ENCODE measurements at regions not wholly inside any gene's neighbourhood (a gene's known extent, or its start where the extent isn't known, plus 50 kb on each side); places are given as distances from the start of the nearest gene placed in this dataset.
"Not testable (repeated sequence)": the region's sequence is repeated elsewhere in the genome, so short reads cannot be mapped to it uniquely, and the experiment has no call there.

DNA sequence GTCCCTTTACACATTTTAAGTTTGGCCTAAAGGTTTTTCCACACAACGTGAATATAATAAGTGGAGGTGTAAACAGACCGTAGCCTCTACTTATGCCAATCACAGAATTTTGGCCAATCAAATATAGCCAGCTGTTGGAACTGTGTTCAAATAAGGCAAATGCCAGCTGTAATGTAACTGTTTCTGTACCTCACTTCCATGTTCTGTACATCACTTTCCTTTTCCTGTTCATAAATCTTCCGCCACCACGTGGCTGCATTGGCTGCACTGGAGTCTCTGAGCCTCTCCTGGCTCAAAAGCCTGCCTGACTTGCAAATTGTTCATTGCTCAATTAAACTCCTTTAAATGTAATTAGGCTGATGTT lies 105.1 kb upstream of the SMIM31 start:
- no peak overlapping the region for H3K27ac ChIP-seq (ENCODE audit: low read depth, low read length)
- Mint-ChIP-seq H3K36me3 (ENCODE audit: low read depth) (no peaks in the 10 kb centered on the region), H3K27ac (no peak overlapping the region), H3K4me3 (no peak overlapping the region), H3K4me1 (no peaks in the 10 kb centered on the region), H3K27me3 (ENCODE audit: insufficient read depth) (peaks cover 5% of the 10 kb centered on the region), H3K9me3 (no peaks in the 10 kb centered on the region)
- TF ChIP-seq, protein P1, sequence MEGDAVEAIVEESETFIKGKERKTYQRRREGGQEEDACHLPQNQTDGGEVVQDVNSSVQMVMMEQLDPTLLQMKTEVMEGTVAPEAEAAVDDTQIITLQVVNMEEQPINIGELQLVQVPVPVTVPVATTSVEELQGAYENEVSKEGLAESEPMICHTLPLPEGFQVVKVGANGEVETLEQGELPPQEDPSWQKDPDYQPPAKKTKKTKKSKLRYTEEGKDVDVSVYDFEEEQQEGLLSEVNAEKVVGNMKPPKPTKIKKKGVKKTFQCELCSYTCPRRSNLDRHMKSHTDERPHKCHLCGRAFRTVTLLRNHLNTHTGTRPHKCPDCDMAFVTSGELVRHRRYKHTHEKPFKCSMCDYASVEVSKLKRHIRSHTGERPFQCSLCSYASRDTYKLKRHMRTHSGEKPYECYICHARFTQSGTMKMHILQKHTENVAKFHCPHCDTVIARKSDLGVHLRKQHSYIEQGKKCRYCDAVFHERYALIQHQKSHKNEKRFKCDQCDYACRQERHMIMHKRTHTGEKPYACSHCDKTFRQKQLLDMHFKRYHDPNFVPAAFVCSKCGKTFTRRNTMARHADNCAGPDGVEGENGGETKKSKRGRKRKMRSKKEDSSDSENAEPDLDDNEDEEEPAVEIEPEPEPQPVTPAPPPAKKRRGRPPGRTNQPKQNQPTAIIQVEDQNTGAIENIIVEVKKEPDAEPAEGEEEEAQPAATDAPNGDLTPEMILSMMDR (conservative IDR thresholded peaks at IDR 0.05), result no peak
- H3K36me3 ChIP-seq (ENCODE audit: control insufficient read depth, insufficient read depth, low read length), result no peaks in the 10 kb centered on the region
- peaks cover 11% of the 10 kb centered on the region for H3K27me3 ChIP-seq (ENCODE audit: control insufficient read depth, insufficient read depth, low read length, poor library complexity, severe bottlenecking)
- no peak overlapping the region for H3K9ac ChIP-seq (ENCODE audit: extremely low read depth, low read length, poor library complexity, severe bottlenecking)
- 94 to 100% methylated on average over 2 to 4 of the region's 4 CpGs for WGBS, 2 experiments (ENCODE audit: insufficient coverage in 1 of 2, insufficient read length in 1 of 2)
- no peaks in the 10 kb centered on the region for H3K4me1 ChIP-seq (ENCODE audit: control insufficient read depth, insufficient read depth, low read length)
- no peak for DNase-seq
- H3K9me3 ChIP-seq (ENCODE audit: control insufficient read depth, low read length), result no peaks in the 10 kb centered on the region
- H3K4me3 ChIP-seq (ENCODE audit: low read length), result no peak overlapping the region

DNA sequence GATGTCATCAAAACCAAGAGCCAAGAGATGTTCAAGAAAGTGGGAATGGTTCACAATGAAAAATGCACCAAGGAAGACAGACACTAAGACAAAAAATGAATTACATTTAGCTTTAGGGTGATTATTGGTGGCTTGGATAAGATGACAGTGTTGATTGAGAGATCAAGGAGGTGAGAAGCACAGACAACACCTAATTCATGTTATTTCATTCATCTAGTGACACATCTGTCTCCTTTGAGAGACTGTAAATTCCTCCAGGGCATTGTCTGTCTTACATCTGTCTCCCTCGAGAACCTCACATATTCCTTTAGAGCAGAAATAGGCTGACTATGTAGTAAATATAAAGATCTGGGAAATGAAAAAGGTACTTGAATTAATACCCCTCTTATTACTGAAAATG lies 94.2 kb upstream of the SMIM31 start:
- peaks cover 16% of the 10 kb centered on the region for H3K9me3 Mint-ChIP-seq
- H3K4me3 Mint-ChIP-seq, result no peak overlapping the region
- DNase-seq, result no peak
- Histone ChIP-seq H3K9ac (ENCODE audit: extremely low read depth, low read length, poor library complexity, severe bottlenecking) (no peak overlapping the region), H3K9me3 (ENCODE audit: control insufficient read depth, low read length) (no peaks in the 10 kb centered on the region), H3K27me3 (ENCODE audit: control insufficient read depth, insufficient read depth, low read length, poor library complexity, severe bottlenecking) (no peaks in the 10 kb centered on the region), H3K27ac (ENCODE audit: low read depth, low read length) (no peak overlapping the region), H3K4me3 (ENCODE audit: low read length) (no peak overlapping the region), H3K36me3 (ENCODE audit: control insufficient read depth, insufficient read depth, low read length) (no peaks in the 10 kb centered on the region), H3K4me1 (ENCODE audit: control insufficient read depth, insufficient read depth, low read length) (no peaks in the 10 kb centered on the region)
- H3K27me3 Mint-ChIP-seq (ENCODE audit: insufficient read depth), result no peaks in the 10 kb centered on the region
- WGBS, 2 experiments (ENCODE audit: insufficient coverage in 1 of 2, insufficient read length in 1 of 2), result 100% methylated on average over 1 of the region's 1 CpG; no CpG with 5 or more reads in 1 of the 2 experiments
- H3K36me3 Mint-ChIP-seq (ENCODE audit: low read depth), result no peaks in the 10 kb centered on the region
- H3K27ac Mint-ChIP-seq, result no peak overlapping the region
- H3K4me1 Mint-ChIP-seq, result no peaks in the 10 kb centered on the region
- TF ChIP-seq, protein P1 (conservative IDR thresholded peaks at IDR 0.05), result no peak

DNA sequence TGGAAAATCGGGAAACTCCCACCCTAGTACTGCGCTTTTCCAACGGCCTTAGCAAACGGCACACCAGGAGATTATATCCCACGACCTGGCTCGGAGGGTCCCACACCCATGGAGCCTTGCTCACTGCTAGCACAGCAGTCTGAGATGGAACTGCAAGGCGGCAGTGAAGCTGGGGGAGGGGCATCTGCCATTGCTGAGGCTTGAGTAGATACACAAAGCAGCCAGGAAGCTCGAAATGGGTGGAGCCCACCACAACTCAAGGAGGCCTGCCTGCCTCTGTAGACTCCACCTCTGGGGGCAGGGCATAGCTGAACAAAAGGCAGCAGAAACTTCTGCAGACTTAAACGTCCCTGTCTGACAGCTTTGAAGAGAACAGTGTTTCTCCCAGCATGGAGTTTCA lies 77.8 kb upstream of the SMIM31 start:
- not testable (repeated sequence) for H3K4me1 Mint-ChIP-seq; H3K9me3 Mint-ChIP-seq; H3K9me3 ChIP-seq (ENCODE audit: control insufficient read depth, low read length); H3K27me3 ChIP-seq (ENCODE audit: control insufficient read depth, insufficient read depth, low read length, poor library complexity, severe bottlenecking); H3K4me3 Mint-ChIP-seq; H3K36me3 Mint-ChIP-seq (ENCODE audit: low read depth); H3K27me3 Mint-ChIP-seq (ENCODE audit: insufficient read depth); H3K36me3 ChIP-seq (ENCODE audit: control insufficient read depth, insufficient read depth, low read length); H3K4me3 ChIP-seq (ENCODE audit: low read length); H3K27ac ChIP-seq (ENCODE audit: low read depth, low read length); H3K9ac ChIP-seq (ENCODE audit: extremely low read depth, low read length, poor library complexity, severe bottlenecking); H3K4me1 ChIP-seq (ENCODE audit: control insufficient read depth, insufficient read depth, low read length); H3K27ac Mint-ChIP-seq
- WGBS, 2 experiments (ENCODE audit: insufficient coverage in 1 of 2, insufficient read length in 1 of 2), result 90 to 100% methylated on average over 1 to 9 of the region's 9 CpGs
- peak; percentile 51 for DNase-seq

DNA sequence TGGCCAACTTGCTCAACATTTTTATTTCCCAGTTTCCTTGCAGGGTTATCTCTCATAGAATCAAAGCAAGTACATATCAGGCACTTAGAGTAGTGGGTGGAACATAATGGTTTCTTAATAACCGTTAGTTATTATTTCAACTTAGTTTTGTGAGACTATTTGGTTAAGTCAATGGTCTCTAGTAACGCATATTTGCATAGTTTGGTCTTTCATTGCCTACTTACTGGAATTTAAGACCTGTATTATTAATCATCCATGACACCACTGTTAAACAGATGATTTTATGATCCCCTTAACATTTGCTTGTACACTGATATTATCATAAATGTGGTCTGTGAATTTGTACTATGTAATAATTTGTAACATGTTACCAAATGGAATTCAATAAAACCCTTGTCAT lies 70.9 kb upstream of the SMIM31 start:
- H3K9me3 Mint-ChIP-seq, result no peaks in the 10 kb centered on the region

More for the DNA sequence above, 70.9 kb upstream of the SMIM31 start:
- no peaks in the 10 kb centered on the region for H3K4me1 Mint-ChIP-seq
- H3K27me3 Mint-ChIP-seq (ENCODE audit: insufficient read depth), result no peaks in the 10 kb centered on the region
- Histone ChIP-seq H3K4me1 (ENCODE audit: control insufficient read depth, insufficient read depth, low read length) (no peaks in the 10 kb centered on the region), H3K9me3 (ENCODE audit: control insufficient read depth, low read length) (no peaks in the 10 kb centered on the region), H3K36me3 (ENCODE audit: control insufficient read depth, insufficient read depth, low read length) (no peaks in the 10 kb centered on the region), H3K27me3 (ENCODE audit: control insufficient read depth, insufficient read depth, low read length, poor library complexity, severe bottlenecking) (no peaks in the 10 kb centered on the region), H3K27ac (ENCODE audit: low read depth, low read length) (no peak overlapping the region), H3K9ac (ENCODE audit: extremely low read depth, low read length, poor library complexity, severe bottlenecking) (no peak overlapping the region), H3K4me3 (ENCODE audit: low read length) (no peak overlapping the region)
- H3K36me3 Mint-ChIP-seq (ENCODE audit: low read depth), result no peaks in the 10 kb centered on the region
- TF ChIP-seq, protein P1 (conservative IDR thresholded peaks at IDR 0.05), result no peak
- WGBS, 2 experiments (ENCODE audit: insufficient coverage in 1 of 2, insufficient read length in 1 of 2), result 94% methylated on average over 2 of the region's 2 CpGs; no CpG with 5 or more reads in 1 of the 2 experiments
- H3K27ac Mint-ChIP-seq, result no peak overlapping the region
- no peak overlapping the region for H3K4me3 Mint-ChIP-seq
- no peak for DNase-seq
